NCI-H1105 treated with DMSO at 0.1 percent for 48 hours (cell line): ENCODE measurements at regions not wholly inside any gene's neighbourhood (a gene's known extent, or its start where the extent isn't known, plus 50 kb on each side); places are given as distances from the start of the nearest gene placed in this dataset.

ENCODE experiments used
- DNase-seq: peaks from one replicate; lab custom pipeline; 2025; lab: John Stamatoyannopoulos, UW

GRCh38 chr2:220876080-220876824 is 695.9 kb downstream of the EPHA4 start:
- DNase-seq: no peak

- DNase-seq: no peak
These were observed 694.6 kb downstream of the EPHA4 start for GRCh38 chr2:220877491-220877890.

DNA sequence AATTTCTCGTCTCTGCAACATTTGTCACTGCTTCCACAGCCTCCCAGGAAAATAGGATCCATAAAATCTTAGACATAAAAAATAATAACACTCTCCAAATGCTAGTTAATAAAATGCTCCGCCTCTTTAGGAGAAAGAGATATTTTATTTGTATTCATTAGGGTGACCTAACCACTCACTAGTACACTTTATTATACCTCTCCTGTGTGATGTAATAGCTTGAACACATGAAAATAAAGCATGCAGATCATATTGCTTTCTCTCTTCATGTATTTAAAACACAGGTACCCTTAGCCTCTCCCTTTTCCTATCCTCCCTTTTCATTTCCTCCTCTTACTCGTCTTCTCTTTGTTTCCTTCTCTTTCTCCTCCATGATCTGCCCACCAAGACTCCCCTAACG is 694.2 kb downstream of the EPHA4 start:
- DNase-seq: no peak

GRCh38 chr2:220880623-220881596 is 691.2 kb downstream of the EPHA4 start:
- no peak for DNase-seq

- DNase-seq: no peak
These were observed 689.6 kb downstream of the EPHA4 start for GRCh38 chr2:220882507-220882906.

GRCh38 chr2:220885593-220885992 is 686.5 kb downstream of the EPHA4 start:
- DNase-seq: no peak

DNA sequence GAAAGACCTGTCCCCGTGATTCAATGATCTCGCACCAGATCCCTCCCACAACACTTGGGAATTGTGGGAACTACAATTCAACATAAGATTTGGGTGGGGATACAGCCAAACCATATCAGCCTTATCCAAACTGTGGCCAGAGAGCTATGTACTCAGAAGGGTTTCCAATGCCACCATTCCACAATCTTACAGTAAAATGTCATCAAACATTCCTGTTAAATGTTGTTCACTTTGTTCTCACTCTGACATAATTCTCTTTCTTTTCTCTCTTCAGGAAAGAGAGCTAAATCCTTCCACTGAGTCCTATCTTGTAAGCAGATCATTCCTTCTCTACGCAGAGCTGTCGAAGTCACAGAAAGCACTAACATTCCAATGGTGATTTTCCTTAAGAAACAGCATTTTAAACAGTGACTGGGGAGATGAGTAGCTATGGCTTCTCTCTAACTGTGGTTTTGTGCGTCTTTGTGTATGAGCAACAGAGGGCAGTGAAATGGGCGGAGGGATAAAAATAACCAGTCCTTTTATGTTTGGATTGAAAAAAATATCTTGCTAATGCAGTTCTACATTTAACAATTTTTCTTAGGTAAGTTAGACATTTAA is 684.7 kb downstream of the EPHA4 start:
- DNase-seq: no peak

DNA sequence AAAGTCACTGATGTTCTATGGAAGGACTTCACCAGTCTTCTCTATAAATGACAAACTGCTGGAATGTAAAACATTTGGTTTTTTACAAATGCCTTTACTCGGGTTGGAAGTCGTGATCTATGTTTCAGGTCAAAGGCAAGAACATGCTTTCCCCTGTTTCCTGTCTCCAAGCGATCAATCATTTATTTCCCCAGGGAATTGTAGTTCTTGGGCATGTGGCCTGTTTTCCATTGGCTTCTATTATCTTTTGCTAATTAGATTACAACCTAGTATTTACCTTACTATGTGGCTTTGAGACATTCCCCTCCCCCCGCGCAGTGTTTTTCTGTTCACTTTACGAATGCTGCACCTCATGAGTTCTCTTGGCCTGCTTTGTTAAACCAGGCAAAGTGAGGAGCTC is 684.2 kb downstream of the EPHA4 start:
- no peak for DNase-seq

DNA sequence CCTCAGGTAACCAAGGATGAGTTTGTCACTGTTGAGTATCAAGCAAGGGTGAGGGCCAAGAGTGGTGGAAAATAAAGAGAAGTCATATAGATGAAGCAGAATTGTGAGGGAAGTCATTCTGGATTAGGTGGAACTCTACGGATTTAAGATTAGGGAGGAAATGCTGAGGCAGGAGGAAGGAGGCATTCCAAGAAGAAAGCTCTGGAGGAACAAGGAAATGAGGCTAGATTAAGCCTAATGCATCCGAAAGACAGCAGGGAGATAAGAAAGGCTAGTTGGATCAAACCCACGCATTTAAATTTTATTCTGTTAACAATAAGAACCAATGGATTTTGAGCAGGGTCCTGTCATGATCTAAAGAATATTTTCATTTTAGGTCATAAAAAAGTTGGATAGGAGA is 681.2 kb downstream of the EPHA4 start:
- no peak for DNase-seq

DNA sequence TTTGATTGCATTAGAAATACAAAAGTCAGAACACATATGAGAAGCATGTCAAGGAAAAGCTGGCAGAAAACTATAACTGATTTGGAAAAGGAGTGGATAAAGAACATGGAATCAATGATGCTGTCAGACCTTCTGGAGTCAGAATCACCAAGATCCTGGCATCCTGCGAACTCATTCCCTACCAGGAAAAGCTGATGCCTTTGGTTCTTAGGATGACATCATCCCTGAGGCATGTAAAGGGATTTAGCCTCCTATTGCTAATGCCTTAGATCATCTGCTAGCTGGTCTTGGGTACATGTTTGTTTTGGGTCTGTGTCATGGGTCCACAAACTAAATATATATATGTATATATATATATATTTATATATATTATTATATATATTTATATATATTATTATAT is 680.7 kb downstream of the EPHA4 start:
- no peak for DNase-seq

DNA sequence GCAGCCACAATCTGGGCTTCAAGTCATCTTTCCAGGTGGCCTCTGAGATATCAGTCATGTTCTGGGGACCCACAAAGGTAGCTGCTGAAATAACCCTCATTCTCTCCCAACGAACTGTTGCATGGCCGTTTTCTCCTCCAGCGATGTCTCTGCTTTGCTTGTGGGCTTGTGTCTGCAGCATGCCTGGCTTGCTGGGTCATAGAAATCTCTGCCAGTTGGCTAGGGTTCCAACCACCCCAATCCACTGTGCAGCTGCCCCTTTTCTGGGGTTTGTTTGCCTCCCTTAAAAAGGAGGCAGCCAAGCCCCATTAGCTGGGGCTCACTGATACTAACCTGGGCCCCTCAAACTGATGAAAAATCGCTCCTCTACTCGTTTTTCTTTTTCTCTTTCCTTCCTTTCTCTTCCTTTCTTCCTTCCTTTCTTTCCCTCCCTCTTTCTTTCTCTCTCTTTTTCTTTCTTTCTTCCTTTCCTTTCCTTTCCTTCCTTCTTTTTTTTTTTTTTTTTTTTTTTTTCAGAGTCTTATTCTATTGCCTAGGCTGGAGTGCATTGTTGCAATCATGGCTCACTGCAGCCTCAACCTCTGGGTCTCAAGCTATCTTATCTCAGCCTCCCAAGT is 680.0 kb downstream of the EPHA4 start:
- no peak for DNase-seq

DNA sequence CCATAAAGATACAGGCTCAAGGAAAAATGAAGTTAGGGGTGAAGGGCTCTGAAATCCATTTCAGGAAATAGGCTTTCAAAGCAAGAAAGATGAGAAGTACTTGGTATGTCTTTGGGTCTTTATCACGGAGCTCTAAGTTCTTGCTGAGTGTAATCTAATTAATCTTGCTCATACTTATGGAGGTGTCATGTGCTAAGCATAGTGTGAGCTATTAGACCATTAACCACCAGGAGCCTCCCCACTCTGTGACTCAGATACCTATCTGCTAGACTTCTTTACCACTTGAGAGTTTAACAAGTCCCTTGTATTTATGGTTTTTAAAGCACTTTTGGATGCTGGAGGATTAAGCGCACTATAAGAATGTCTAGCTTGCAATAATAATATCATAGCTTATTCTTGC is 678.7 kb downstream of the EPHA4 start:
- no peak for DNase-seq

GRCh38 chr2:220894069-220894468 is 678.0 kb downstream of the EPHA4 start:
- DNase-seq: no peak

- DNase-seq: no peak
These were observed 672.6 kb downstream of the EPHA4 start for GRCh38 chr2:220899492-220899891.

- no peak for DNase-seq
These were observed 668.1 kb downstream of the EPHA4 start for GRCh38 chr2:220904015-220904414.

- DNase-seq: no peak
These were observed 658.7 kb downstream of the EPHA4 start for GRCh38 chr2:220913384-220913783.

DNA sequence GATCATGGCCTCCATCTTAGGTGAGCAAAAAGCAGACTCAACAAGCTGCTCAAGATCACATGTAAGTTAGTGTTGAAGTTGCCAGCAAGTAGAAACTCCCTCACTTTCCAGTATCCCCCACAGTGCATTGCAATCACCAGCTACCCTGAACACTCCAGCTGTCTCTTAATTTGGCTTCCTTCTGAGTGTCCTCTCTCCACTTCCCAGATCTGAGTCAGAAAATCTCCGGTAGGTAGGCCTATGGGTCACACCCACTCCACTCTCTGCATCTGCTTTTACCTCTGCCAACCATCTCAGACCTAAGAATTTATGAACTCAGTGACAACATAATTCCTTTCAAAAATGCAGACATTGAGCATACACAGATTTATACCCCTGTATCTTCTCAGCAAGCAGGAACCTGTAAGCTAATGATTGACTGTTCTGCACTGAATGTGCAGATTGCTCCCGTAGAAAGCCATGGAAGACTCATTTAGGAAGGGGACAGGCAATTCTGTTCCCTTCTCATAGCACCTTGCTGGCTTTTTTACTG is 656.9 kb downstream of the EPHA4 start:
- DNase-seq: no peak

GRCh38 chr2:220916931-220917330 is 655.2 kb downstream of the EPHA4 start:
- DNase-seq: no peak

DNA sequence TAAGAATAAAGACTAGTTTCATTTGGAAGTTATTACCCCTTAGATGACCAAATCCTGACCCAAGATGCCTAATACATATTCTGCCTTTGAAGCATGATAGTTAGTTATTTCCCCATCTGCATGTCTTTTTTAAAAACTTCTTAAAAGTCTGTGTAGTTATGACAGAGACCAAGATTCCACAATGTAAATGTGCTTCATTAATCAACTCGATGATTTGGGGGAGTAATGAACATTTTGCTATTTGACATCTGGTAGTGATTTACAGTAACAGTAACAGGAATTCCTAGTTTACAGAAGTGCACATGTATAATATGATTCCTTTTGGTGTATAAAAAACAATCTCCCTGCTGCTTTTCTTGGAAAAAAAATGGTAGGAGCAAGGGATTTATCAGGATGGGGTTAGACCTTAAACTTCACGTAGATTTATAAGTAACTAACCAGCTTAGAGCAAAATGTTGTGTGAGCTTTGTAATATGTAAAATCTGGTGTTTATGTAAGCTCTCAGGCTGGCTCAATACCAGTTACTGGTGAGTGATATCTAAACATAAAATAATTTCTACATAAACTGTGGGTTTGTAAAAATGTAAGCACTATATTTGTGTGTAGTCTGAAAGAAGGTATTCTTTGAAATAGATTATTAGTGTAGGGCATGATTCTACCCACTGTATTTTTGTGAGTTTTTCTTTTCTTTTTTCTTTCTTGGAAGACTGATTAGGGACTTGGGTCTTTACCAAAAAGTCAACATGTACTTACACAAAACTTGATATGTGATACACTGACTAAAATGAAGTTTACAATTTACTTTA is 641.6 kb downstream of the EPHA4 start:
- DNase-seq: no peak

GRCh38 chr2:220931491-220931890 is 640.6 kb downstream of the EPHA4 start:
- no peak for DNase-seq

GRCh38 chr2:220932041-220932440 is 640.1 kb downstream of the EPHA4 start:
- DNase-seq: no peak
